ENCODE measurements at regions not wholly inside any gene's neighbourhood (a gene's known extent, or its start where the extent isn't known, plus 50 kb on each side); places are given as distances from the start of the nearest gene placed in this dataset.

- TF ChIP-seq ZNF530 (CRISPR knock-in tag; IDR thresholded peaks at IDR 0.05; ENCODE audit: low read depth) (no peak), SP1 (IDR thresholded peaks at IDR 0.05) (no peak), SP1 (CRISPR knock-in tag; IDR thresholded peaks at IDR 0.05) (no peak), RFX5 (IDR thresholded peaks at IDR 0.05; ENCODE audit: low read depth, low read length) (no peak), ZNF891 (CRISPR knock-in tag; IDR thresholded peaks at IDR 0.05) (no peak), SIN3A (IDR thresholded peaks at IDR 0.05; ENCODE audit: borderline replicate concordance, low read depth, low read length) (no peak), TAF1 (CRISPR knock-in tag; IDR thresholded peaks at IDR 0.05) (no peak), HMGA1 (CRISPR knock-in tag; conservative IDR thresholded peaks at IDR 0.05) (no peak), POLR2AphosphoS5 (IDR thresholded peaks at IDR 0.05; ENCODE audit: low read depth, low read length) (no peak), NCOR1 (IDR thresholded peaks at IDR 0.05; ENCODE audit: borderline replicate concordance, low read length) (no peak), TRIM22 (IDR thresholded peaks at IDR 0.05) (no peak), ZBTB26 (CRISPR knock-in tag; IDR thresholded peaks at IDR 0.05; ENCODE audit: borderline replicate concordance) (no peak), NR3C1 (CRISPR knock-in tag; IDR thresholded peaks at IDR 0.05) (no peak), RXRA (CRISPR knock-in tag; IDR thresholded peaks at IDR 0.05) (no peak), NBN (conservative IDR thresholded peaks at IDR 0.05) (no peak)
These were observed 80.2 kb upstream of the TMEM229A start for GRCh38 chr7:124113045-124113444.
